ENCODE measurements at regions not wholly inside any gene's neighbourhood (a gene's known extent, or its start where the extent isn't known, plus 50 kb on each side); places are given as distances from the start of the nearest gene placed in this dataset.

- WGBS, 4 donors, result 88 to 91% (median 89%) methylated on average over 11 of the region's 11 CpGs
- intact Hi-C loops (cut with DNase I), result no loop called here
- Histone ChIP-seq H3K36me3 (no peaks in the 10 kb centered on the region), H3K4me3 (no peak overlapping the region), H3K9me3 (no peaks in the 10 kb centered on the region), H3K27me3 (peaks cover 0 to 39% (median 3%) of the 10 kb centered on the region in 9 donors), H3K27ac (no peak overlapping the region), H3K4me1 (no peaks in the 10 kb centered on the region)
- no peak for DNase-seq
- no peak for ATAC-seq
- no peak for TF ChIP-seq POLR2A (IDR thresholded peaks at IDR 0.05)
- TF ChIP-seq, protein P1, sequence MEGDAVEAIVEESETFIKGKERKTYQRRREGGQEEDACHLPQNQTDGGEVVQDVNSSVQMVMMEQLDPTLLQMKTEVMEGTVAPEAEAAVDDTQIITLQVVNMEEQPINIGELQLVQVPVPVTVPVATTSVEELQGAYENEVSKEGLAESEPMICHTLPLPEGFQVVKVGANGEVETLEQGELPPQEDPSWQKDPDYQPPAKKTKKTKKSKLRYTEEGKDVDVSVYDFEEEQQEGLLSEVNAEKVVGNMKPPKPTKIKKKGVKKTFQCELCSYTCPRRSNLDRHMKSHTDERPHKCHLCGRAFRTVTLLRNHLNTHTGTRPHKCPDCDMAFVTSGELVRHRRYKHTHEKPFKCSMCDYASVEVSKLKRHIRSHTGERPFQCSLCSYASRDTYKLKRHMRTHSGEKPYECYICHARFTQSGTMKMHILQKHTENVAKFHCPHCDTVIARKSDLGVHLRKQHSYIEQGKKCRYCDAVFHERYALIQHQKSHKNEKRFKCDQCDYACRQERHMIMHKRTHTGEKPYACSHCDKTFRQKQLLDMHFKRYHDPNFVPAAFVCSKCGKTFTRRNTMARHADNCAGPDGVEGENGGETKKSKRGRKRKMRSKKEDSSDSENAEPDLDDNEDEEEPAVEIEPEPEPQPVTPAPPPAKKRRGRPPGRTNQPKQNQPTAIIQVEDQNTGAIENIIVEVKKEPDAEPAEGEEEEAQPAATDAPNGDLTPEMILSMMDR (IDR thresholded peaks at IDR 0.05), result no peak
Observed at GRCh38 chr14:94880876-94881275, 111.0 kb upstream of the GSC start.

DNA sequence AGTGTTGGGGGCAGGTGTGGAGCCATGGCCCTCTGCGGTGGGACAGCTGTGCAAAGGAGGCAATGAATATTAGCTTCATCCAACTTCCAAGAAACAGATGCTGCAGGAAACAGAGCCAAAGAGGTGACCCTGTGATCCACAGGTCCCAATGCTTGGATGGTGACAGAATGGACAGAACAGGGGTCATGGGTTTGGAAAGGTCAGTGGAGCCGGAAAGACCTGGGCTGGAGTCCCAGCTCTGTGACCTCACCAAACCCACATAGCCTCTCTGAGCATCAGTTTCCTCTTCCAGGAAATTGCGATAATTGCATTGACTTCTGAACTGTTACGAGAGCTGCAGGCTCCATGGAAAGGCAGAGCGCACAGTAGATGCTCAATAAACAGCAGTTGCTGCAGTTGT, 110.2 kb upstream of the GSC start:
- Histone ChIP-seq H3K4me3 (no peak overlapping the region), H3K9me3 (no peaks in the 10 kb centered on the region), H3K4me1 (no peaks in the 10 kb centered on the region), H3K27me3 (peaks cover 0 to 44% (median 3%) of the 10 kb centered on the region in 9 donors), H3K27ac (no peak overlapping the region), H3K36me3 (no peaks in the 10 kb centered on the region)
- no peak for TF ChIP-seq POLR2A (IDR thresholded peaks at IDR 0.05)
- TF ChIP-seq, protein P1 (IDR thresholded peaks at IDR 0.05), result no peak
- ATAC-seq (no peak), DNase-seq (no peak)
- WGBS, 4 donors, result 82 to 90% (median 87%) methylated on average over 5 of the region's 5 CpGs
- intact Hi-C loops (cut with DNase I), result no loop called here

DNA sequence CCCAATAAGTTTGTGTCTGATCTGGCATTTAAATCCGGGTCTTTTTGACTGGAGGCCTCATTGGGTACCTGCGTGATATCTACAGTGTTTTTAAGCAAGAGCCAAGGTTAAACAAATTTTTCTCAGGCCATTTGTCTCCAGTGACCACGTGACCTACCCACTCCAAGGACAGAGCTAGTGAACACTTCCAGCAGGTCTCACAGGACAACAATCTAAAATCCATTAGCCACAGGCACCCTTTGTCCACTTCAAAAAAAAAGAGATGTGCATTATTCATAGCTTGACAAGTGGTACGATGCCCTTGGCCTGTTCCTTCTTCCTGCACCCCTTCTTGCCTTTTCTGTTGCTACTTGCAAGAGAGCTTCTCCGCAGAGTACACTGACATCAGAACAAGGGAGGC, 109.6 kb upstream of the GSC start:
- WGBS, 4 donors, result 74 to 82% (median 79%) methylated on average over 5 of the region's 5 CpGs
- no peaks in the 10 kb centered on the region for H3K36me3 ChIP-seq
- intact Hi-C loops (cut with DNase I), result no loop called here

DNA sequence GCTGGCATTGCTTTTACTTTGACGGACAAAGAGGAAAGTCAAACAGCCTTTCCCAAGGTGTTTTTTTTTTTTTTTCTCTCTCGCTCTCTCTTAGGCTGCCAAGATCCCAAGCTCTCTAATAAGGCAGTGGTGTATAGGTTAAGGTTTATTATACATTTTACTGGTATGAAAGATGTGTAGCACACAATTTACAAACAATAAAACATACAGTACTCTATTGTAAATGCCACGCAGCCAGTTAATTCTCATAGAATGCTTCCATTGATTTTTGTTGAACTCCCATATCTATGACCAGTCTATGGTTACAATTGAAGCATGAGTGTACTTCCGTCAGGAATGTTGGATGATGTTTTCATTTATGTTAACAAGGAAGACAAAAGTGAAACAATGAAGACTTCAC, 106.4 kb upstream of the GSC start:
- Histone ChIP-seq H3K4me1 (no peaks in the 10 kb centered on the region), H3K36me3 (no peaks in the 10 kb centered on the region), H3K4me3 (no peak overlapping the region), H3K27ac (no peak overlapping the region), H3K9me3 (no peaks in the 10 kb centered on the region), H3K27me3 (peaks cover 0 to 74% (median 3%) of the 10 kb centered on the region in 9 donors)
- no peak for ATAC-seq
- DNase-seq, result no peak
- intact Hi-C loops (cut with DNase I), result no loop called here
- WGBS, 4 donors, result 40 to 49% (median 41%) methylated on average over 4 of the region's 4 CpGs
- TF ChIP-seq, protein P1 (IDR thresholded peaks at IDR 0.05), result no peak
- TF ChIP-seq POLR2A (IDR thresholded peaks at IDR 0.05), result no peak

More for the DNA sequence above, 109.6 kb upstream of the GSC start:
- Histone ChIP-seq H3K9me3 (no peaks in the 10 kb centered on the region), H3K4me1 (no peaks in the 10 kb centered on the region), H3K27me3 (peaks cover 0 to 44% (median 3%) of the 10 kb centered on the region in 9 donors), H3K4me3 (no peak overlapping the region), H3K27ac (no peak overlapping the region)
- ATAC-seq (no peak), DNase-seq (no peak)
- TF ChIP-seq POLR2A (IDR thresholded peaks at IDR 0.05), result no peak
- TF ChIP-seq, protein P1 (IDR thresholded peaks at IDR 0.05), result no peak
